Posterior vena cava (tissue), 2 donors: ENCODE measurements at regions not wholly inside any gene's neighbourhood (a gene's known extent, or its start where the extent isn't known, plus 50 kb on each side); places are given as distances from the start of the nearest gene placed in this dataset.

Source experiments
- DNase-seq: peaks from one replicate; pipeline ENCODE4 v3.0.0-alpha.2; 2020; ENCODE audit warnings: low spot score
- intact Hi-C, 2 donors: fragments of 100-400 bp; cut with DNase I; formaldehyde crosslinking; loops; one replicate each; pipeline versions ENCODE4 v1.14.1 to v1.14.2; 2022 to 2023
- donor health status: DM: yes; HTN: yes; CAD: no.
- donor health status: DM: yes; HTN: yes; CAD: no.

DNA sequence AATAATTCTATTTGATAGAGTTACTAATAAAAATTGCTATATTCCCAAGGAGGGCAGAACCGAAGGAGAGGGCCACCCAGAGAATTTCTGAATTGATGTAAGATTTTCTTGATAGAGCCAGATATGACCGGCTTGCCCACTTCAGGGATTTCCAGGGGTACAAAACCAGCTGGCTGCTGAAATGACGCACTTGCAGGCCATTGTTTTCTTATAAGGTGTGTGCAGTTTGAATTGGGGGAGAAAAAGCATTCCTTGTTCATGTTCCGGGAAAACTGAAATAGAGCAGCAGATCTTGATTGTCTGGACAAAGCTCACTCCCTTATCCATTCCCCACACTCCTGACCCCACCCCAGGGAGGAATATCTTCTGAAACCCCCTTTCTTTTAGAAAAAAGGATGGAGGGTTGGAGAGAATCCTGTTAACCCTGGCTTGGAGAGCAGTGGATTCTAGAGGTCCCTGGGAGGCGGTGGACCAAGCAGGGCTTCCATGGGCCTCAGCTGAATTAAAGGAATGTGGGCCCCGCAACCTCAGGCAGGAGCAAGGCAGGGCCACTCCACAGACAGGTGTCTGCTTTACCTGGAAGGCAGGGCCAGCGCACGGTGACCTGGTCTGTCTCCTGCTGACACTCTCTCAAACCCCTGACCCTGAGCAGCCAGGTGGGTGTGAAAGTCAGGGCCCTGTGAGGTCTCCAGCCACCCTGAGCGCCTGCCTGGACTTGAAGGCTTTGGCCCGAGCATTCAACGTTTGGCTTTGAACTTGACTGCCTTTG is 96.4 kb downstream of the TMEM170B start:
- intact Hi-C loops = no loop called here
- no peak for DNase-seq

- intact Hi-C loops = no loop called here
- no peak for DNase-seq
These were observed 97.4 kb downstream of the TMEM170B start for GRCh38 chr6:11634948-11635347.

DNA sequence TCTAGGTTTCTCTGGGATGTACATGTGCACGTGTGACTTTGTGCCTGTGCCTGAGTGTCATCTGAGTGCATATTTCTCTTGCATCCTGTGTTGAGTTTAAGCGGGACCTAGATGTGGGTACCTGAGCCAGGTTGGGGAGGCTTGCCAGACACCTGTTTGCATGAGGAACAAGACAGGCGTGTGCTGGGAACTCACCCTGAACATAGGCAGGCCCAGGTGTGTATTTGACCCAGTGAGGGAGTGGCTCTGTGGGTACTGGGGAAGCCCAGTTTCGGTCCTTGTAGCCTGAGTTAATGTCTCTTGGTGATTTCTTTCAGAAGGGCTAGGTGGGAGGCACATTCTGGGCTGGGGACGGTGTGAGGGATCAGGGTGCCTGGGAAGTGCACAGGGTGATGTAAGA is 98.6 kb downstream of the TMEM170B start:
- DNase-seq = no peak
- intact Hi-C loops = no loop called here

- intact Hi-C loops = no loop called here
- DNase-seq = no peak
These were observed 99.7 kb downstream of the TMEM170B start for GRCh38 chr6:11637266-11637665.

- intact Hi-C loops = no loop called here
- DNase-seq = no peak
These were observed 102.1 kb downstream of the TMEM170B start for GRCh38 chr6:11639376-11640235.

GRCh38 chr6:11640486-11640885 is 102.9 kb downstream of the TMEM170B start:
- no peak for DNase-seq
- intact Hi-C loops = no loop called here

DNA sequence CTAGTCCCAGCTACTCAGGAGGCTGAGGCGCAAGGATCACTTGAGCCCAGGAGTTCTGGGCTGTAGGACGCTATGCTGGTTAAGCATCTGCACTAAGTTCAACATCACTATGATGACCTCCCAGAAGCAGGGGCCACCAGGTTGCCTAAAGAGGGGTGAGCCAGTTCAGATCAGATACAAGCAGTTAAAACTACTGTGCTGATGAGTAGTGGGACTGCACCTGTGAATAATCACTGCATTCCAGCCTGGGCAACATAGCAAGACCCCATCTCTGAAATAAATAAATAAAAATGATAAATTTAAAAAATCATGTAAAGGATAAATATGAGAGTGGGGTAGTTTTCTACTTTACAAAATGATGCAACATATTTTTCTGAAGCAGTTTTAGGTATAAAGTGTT is 106.5 kb downstream of the TMEM170B start:
- DNase-seq = no peak
- intact Hi-C loops = no loop called here

- intact Hi-C loops = no loop called here
- no peak for DNase-seq
These were observed 107.1 kb downstream of the TMEM170B start for GRCh38 chr6:11644601-11645000.

GRCh38 chr6:11645016-11645415 is 107.5 kb downstream of the TMEM170B start:
- intact Hi-C loops = no loop called here
- no peak for DNase-seq

DNA sequence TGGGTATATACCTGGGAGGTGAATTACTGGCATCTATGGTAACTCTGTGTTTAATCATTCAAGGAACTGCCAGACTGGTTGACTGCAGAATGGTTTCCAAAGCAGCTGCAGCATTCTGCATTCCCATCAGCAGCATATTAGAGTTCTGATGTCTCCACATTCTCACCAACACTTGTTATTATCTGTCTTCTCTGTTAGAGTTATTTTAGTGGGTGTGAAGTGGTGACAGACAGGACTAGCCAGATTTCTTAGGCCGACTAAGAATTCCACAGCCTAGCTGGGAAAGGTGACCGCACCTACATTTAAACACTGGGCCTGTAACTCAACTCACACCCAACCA is 110.9 kb downstream of the TMEM170B start:
- intact Hi-C loops = no loop called here
- DNase-seq = no peak

- DNase-seq = no peak
- intact Hi-C loops = no loop called here
These were observed 111.3 kb downstream of the TMEM170B start for GRCh38 chr6:11648889-11649288.

- DNase-seq = no peak
These were observed 112.6 kb downstream of the TMEM170B start for GRCh38 chr6:11650025-11650696.

DNA sequence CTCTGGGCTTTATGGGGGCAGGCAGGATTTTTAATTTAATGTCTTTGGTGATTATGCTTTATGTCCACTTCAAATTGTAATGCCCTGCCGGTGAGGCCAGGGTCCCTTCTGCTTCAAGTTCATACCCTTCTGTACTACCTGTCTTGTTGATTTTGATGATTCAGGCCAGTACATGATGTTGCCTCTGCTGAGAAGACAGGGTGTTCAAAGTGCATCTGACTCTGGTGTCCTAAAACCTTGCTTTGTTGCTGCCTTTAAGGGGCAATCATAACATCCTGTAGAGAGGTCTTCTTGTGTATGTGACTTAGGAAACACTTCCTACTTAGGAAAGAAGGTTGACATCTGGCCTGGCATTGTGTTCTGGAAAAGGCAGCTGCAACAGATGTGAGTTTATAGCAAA is 113.2 kb downstream of the TMEM170B start:
- intact Hi-C loops = loop anchor here in 1 of 2 donors (10.0 kb wide), 1 partner anchor 584 kb away; no protein-coding TSS in a partner anchor

More at GRCh38 chr6:11650025-11650696, 112.6 kb downstream of the TMEM170B start:
- intact Hi-C loops = loop anchor here in 1 of 2 donors (10.0 kb wide), 1 partner anchor 585 kb away; no protein-coding TSS in a partner anchor

DNA sequence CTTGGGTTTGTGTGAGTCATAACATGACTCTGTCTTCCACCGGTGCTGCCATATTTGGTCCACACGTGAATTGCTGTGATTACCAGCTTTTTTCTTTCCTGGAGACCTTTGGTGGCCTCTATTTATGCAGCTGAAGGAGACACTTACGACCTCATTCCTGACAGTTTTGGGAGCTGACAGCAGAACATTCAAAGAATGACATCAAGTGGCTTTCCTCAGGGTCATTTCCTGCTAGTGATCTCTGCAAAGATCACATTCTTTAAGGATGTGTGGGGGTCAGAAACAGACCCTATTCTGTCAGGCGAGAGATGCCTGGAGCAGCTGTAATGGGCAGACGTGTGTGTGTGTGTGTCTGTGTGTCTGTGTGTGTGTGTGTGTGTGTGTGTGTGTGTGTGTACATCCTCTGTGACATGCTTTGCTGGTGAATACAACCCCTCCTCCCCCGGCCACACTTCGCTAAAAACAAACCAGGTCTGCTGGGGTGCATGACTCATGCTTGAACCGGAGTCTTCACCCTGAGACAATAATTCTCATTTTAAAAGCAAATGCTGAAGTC is 115.6 kb downstream of the TMEM170B start:
- intact Hi-C loops = loop anchor here in 1 of 2 donors (10.0 kb wide), 1 partner anchor 582 kb away; no protein-coding TSS in a partner anchor
- no peak for DNase-seq

More for the DNA sequence above, 113.2 kb downstream of the TMEM170B start:
- DNase-seq = no peak

- intact Hi-C loops = loop anchor here in 1 of 2 donors (10.0 kb wide), 1 partner anchor 580 kb away; no protein-coding TSS in a partner anchor
- no peak for DNase-seq
These were observed 117.3 kb downstream of the TMEM170B start for GRCh38 chr6:11654876-11655275.

GRCh38 chr6:11656491-11656890 is 118.9 kb downstream of the TMEM170B start:
- intact Hi-C loops = loop anchor here in 1 of 2 donors (10.0 kb wide), 1 partner anchor 578 kb away; no protein-coding TSS in a partner anchor
- DNase-seq = no peak

DNA sequence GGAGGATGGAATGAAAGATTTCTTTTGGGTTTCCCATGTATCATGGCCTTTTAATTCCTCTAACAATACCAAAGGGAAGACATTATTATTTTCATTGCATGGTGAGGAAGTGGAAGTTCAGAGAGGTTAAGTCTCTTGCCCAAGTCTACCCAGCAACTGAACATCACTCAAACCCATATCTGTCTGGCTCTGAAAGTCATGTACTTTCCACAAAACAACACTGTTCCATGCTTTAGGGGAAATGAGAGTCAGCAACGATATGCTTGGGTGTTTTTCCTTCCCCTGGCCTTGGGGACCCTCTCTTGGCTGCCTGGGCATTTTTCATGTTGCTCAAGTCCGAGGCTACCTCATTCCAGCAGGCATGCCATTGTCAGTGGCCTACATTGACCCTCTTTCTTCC is 118.8 kb downstream of the ADTRP start:
- intact Hi-C loops = loop anchor here in 1 of 2 donors (10.0 kb wide), 1 partner anchor 575 kb away; no protein-coding TSS in a partner anchor

DNA sequence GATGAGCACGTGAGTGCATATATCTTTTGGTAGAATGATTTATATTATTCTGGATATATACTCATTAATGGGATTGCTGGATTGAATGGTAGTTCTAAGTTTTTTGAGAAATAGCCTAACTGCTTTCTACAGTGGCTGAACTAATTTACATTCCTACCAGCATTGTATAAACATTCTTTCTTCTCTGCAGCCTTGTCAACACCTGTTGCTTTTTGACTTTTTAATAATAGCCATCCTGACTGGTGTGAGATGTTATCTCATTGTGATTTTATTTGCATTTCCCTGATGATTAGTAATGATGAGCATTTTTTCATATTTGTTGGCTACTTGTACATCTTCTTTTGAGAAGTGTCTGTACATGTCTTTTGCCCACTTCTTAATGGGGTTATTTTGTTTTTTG is 116.3 kb downstream of the ADTRP start:
- DNase-seq = no peak
- intact Hi-C loops = no loop called here

More for the DNA sequence above, 118.8 kb downstream of the ADTRP start:
- no peak for DNase-seq

GRCh38 chr6:11663519-11663918 is 115.1 kb downstream of the ADTRP start:
- no peak for DNase-seq
- intact Hi-C loops = no loop called here
